WI38 (cell line): ENCODE measurements at regions not wholly inside any gene's neighbourhood (a gene's known extent, or its start where the extent isn't known, plus 50 kb on each side); places are given as distances from the start of the nearest gene placed in this dataset.

Experiments
- H3K4me3 ChIP-seq: 2 replicates; pipeline ENCODE4 v1.5.1; 2011; ENCODE audit warnings: low read depth, mild to moderate bottlenecking, control low read depth, low read length
- TF ChIP-seq, protein P1 (sequence below): IDR thresholded peaks from 2 replicates; pipeline ENCODE4 v1.5.1; 2012; ENCODE audit warnings: low read depth, mild to moderate bottlenecking, control low read depth, low read length

DNA sequence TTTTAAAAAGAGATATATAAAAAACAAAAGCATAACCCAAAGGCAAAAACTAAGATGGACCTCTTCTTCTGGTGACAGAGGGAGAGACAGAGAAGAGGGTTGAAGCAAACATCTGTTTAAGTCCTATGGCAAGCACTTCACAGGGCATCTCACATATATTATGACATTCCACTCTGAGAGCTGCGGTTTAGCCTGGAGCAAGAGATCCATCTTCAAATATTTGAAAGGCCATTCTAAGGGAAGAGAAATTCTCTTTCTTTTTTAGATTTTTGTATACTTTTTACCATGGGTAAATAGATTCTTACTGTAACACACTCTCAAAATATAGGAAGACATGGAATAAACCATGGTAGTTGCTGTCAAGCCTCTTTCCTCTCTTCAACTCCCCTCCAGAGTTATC, 204.1 kb downstream of the GXYLT1 start:
- no peak overlapping the region for H3K4me3 ChIP-seq
- TF ChIP-seq, protein P1, sequence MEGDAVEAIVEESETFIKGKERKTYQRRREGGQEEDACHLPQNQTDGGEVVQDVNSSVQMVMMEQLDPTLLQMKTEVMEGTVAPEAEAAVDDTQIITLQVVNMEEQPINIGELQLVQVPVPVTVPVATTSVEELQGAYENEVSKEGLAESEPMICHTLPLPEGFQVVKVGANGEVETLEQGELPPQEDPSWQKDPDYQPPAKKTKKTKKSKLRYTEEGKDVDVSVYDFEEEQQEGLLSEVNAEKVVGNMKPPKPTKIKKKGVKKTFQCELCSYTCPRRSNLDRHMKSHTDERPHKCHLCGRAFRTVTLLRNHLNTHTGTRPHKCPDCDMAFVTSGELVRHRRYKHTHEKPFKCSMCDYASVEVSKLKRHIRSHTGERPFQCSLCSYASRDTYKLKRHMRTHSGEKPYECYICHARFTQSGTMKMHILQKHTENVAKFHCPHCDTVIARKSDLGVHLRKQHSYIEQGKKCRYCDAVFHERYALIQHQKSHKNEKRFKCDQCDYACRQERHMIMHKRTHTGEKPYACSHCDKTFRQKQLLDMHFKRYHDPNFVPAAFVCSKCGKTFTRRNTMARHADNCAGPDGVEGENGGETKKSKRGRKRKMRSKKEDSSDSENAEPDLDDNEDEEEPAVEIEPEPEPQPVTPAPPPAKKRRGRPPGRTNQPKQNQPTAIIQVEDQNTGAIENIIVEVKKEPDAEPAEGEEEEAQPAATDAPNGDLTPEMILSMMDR = no peak

DNA sequence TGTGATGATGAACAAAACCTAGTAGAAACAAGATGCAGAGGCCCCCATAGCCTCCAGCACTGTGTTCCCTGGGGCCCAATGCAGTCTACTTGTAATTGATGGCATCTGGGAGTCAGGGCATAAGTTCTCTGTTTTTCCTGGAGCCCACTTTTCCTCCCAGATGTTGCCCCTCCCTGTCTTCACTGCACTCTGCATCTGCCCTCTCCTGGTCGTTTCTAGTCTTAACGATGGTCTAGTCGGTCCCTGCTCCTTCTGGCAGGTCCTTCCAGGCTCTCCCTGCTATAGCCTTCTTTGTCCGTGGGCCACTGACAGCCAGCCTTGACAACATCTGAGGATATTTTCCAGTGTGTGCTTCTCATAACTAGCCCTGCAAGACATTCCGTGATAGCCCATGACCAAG, 208.3 kb downstream of the GXYLT1 start:
- H3K4me3 ChIP-seq = no peak overlapping the region
- TF ChIP-seq, protein P1 = no peak

DNA sequence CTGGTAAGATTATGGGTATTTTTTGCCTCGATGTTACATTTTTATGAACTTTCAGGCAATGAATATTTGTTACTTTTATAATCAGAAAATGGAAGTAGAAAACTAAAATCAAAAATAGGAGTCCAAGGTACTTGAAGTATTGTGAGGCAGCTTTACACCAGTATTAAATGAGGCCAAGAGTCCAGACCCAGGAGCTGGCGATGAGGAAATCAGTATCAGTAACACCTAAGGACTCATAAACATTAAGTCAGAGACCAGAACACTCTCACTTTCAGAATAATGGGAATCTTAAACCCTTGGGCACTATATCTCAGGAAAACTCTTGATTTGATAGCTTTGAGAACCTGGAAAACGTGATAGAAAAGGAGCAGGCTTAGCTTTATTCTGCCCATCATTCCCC, 208.8 kb downstream of the GXYLT1 start:
- TF ChIP-seq, protein P1 = no peak
- no peak overlapping the region for H3K4me3 ChIP-seq

- peak overlapping the region; percentile 49 for H3K4me3 ChIP-seq
- TF ChIP-seq, protein P1 = no peak
Observed at GRCh38 chr12:41932470-41932991, 212.1 kb downstream of the GXYLT1 start.

- TF ChIP-seq, protein P1 = no peak
- peak overlapping the region; percentile 38 for H3K4me3 ChIP-seq
Observed at GRCh38 chr12:41930866-41931437, 213.7 kb downstream of the GXYLT1 start.

DNA sequence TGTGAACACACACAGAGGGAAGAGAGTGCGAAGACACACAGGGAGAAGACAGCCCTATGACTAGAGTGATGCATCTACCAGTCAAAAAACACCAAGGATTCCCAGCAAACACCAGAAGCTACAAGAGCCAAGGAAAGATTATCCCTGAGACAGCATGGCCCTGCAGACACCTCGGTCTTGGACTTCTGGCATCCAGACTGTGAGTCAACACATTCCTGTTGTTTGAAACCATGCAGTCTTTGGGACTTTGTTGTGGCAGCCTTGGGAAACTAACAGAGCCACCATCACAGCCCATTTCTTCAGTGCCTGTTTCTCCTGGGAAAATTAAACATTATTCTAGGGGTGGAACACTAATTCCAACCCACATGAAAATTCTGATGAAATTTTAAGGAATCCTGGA, 220.6 kb downstream of the GXYLT1 start:
- no peak overlapping the region for H3K4me3 ChIP-seq
- TF ChIP-seq, protein P1 = no peak

DNA sequence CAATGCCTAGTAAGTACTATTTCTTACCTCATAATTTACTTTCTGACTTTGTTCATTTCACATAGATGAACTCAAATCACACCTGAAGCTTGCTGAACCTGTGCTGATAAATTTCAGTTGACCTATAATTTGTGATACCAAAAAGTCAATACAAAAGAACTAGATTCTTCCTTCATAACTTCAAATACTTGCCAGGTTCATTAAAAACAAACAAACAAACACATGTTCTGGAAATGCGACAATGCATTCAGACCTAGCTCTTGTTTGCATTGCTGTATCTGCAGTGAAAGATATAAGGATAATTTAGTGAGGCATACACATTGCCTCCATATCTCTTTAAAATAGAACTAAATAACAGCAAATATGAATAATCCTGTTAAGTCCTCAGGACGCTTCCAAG, 221.3 kb downstream of the GXYLT1 start:
- TF ChIP-seq, protein P1 = no peak

More for the DNA sequence above, 221.3 kb downstream of the GXYLT1 start:
- H3K4me3 ChIP-seq = no peak overlapping the region
